ENCODE measurements at regions not wholly inside any gene's neighbourhood (a gene's known extent, or its start where the extent isn't known, plus 50 kb on each side); places are given as distances from the start of the nearest gene placed in this dataset.

DNA sequence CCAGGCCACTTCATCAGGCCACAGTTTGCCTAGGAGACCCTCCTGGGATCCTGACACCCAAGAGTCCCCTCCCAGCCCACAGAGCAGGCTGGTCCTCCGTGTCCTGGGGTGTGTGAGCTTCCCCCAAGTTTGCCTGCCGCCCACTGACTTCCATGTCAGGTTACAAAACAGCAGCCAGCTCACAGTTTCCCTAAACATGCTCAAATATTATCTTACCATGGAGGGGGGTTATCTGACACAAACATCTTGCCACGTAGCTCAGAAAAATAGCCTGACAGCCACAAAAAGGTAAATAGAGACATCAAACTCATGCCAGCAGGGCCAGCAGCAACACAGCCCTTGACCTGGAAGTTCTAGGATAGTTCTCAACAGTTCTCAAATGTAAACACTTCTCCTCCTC is 346.5 kb downstream of the TNS1 start (continued):
- TF ChIP-seq ZNF496 (CRISPR knock-in tag; IDR thresholded peaks at IDR 0.05; ENCODE audit: insufficient replicate concordance) (no peak), MLLT10 (CRISPR knock-in tag; IDR thresholded peaks at IDR 0.05) (no peak), ZNF576 (CRISPR knock-in tag; IDR thresholded peaks at IDR 0.05) (no peak), ZSCAN25 (CRISPR knock-in tag; IDR thresholded peaks at IDR 0.05) (no peak), ZNF580 (CRISPR knock-in tag; IDR thresholded peaks at IDR 0.05; ENCODE audit: borderline replicate concordance, low read depth) (no peak)

DNA sequence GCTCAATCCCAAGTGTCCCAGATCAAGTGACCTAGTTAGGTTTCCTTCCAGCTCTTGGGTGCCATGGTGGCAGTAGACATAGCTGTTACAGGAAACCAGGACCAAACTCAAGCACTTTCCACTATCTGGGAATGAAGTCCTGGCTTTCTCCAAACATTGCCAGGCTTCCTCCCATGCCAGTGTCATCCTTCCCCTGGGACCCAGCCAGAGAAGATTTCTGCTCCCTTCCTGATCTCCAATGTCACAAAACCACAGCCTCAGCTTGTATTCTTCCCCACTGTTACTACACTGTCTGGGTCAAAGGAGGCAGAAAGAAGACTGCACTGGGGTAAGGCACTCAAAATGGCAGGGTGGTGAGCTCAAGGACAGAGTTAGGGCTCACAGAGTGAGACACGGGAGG is 347.1 kb downstream of the TNS1 start:
- H3K4me1 ChIP-seq (ENCODE audit: insufficient read depth, low read length): no peaks in the 10 kb centered on the region
- H3K36me3 ChIP-seq (replicated peaks in 1 of 2; ENCODE audit: control insufficient read depth in 1 of 2, insufficient read depth in 2 of 2, low read length in 2 of 2): no peaks in the 10 kb centered on the region
- FAIRE-seq: no peak
- no peak for DNase-seq (ENCODE audit: low spot score)
- TF ChIP-seq PRDM4 (CRISPR knock-in tag; IDR thresholded peaks at IDR 0.05; ENCODE audit: borderline replicate concordance): no peak
- no peak for TF ChIP-seq PREB (CRISPR knock-in tag; IDR thresholded peaks at IDR 0.05)
- TF ChIP-seq XBP1 (CRISPR knock-in tag; IDR thresholded peaks at IDR 0.05): no peak
- no peak overlapping the region for H3K4me3 ChIP-seq (replicated peaks in 1 of 3; ENCODE audit: insufficient read depth in 1 of 3, low read depth in 2 of 3, low read length in 3 of 3)
- H3K9ac ChIP-seq (ENCODE audit: insufficient read depth, low read depth, low read length): no peak overlapping the region
- ChIA-PET POLR2A (no interaction called here), CTCF (ENCODE audit: low intra/inter-chr PET ratio, low total read pairs) (no interaction called here)
- ATAC-seq: no peak
- H2AFZ ChIP-seq (ENCODE audit: low read length): no peak overlapping the region
- no TSS peak for BruUV-seq (replicated peaks)
- intact Hi-C loops (cut with micrococcal nuclease; ENCODE audit: unreplicated experiment): no loop called here
- H3K79me2 ChIP-seq (ENCODE audit: insufficient read depth, low read length): no peaks in the 10 kb centered on the region
- in situ Hi-C loops (cut with HindIII; ENCODE audit: extremely low pct_ligation_motif_present, low pct_unique_long_range_greater_than_20kb): no loop called here
- no peaks in the 10 kb centered on the region for H3K9me3 ChIP-seq (ENCODE audit: low read length)
- peaks cover 1 to 25% of the 10 kb centered on the region in 2 experiments; a peak in 2 of 5 replicates for H3K27me3 ChIP-seq (ENCODE audit: control insufficient read depth in 1 of 2, insufficient read depth in 2 of 2, low read length in 2 of 2)
- H3K27ac ChIP-seq (ENCODE audit: extremely low read length, insufficient read depth, low read length): no peak overlapping the region
- no peak overlapping the region for H3K4me2 ChIP-seq (ENCODE audit: low read depth, low read length)
- 0% methylated on average over 1 of the region's 1 CpG for WGBS (ENCODE audit: low lambda C conversion rate)
- no peaks in the 10 kb centered on the region for H4K20me1 ChIP-seq (ENCODE audit: insufficient read depth, low read length)
